ENCODE measurements at regions not wholly inside any gene's neighbourhood (a gene's known extent, or its start where the extent isn't known, plus 50 kb on each side); places are given as distances from the start of the nearest gene placed in this dataset.

DNA sequence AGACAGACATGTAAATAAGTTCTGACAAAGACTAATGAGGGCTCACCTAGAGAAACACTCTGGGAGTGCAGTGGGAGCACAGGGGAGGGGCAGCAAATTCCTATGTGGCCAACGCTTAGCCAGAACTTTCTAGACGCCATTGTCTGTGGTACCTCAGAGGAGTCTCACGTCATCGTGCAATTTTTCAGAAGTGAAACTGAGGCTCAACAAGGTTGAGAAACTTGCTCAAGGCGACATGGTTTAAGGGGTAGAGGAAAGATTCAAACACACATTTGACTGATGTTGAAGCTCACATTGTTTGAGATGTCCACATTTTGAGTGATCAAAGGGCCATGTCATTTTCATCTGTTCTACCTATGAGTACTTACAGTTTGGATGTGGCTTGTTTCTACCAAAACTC lies 152.6 kb upstream of the LMO4 start:
- no peak for TF ChIP-seq POLR2A (IDR thresholded peaks at IDR 0.05; ENCODE audit: low read depth, low read length)
- TF ChIP-seq, protein P1, sequence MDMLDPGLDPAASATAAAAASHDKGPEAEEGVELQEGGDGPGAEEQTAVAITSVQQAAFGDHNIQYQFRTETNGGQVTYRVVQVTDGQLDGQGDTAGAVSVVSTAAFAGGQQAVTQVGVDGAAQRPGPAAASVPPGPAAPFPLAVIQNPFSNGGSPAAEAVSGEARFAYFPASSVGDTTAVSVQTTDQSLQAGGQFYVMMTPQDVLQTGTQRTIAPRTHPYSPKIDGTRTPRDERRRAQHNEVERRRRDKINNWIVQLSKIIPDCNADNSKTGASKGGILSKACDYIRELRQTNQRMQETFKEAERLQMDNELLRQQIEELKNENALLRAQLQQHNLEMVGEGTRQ (IDR thresholded peaks at IDR 0.05; ENCODE audit: low read depth, low read length): no peak

All from IMR-90 (cell line).